Suprapubic skin (tissue), 4 donors: ENCODE measurements at regions not wholly inside any gene's neighbourhood (a gene's known extent, or its start where the extent isn't known, plus 50 kb on each side); places are given as distances from the start of the nearest gene placed in this dataset.
A peak's percentile ranks its signal among the peaks of the same experiment; 100 is the strongest.

Experiments used
- DNase-seq, 2 donors: peaks; one replicate each; pipeline ENCODE4 v3.0.0-alpha.2; 2019; ENCODE audit warnings: low spot score in 2 of 2
- H3K27ac ChIP-seq: fragments of 200-600 bp; sonication (generic); one replicate; pipeline ENCODE4 v1.5.1; 2019
- H3K27me3 ChIP-seq: fragments of 200-600 bp; sonication (generic); one replicate; pipeline ENCODE4 v1.5.1; 2019
- H3K36me3 ChIP-seq: fragments of 200-600 bp; sonication (generic); one replicate; pipeline ENCODE4 v1.5.1; 2019
- H3K4me1 ChIP-seq: fragments of 200-600 bp; sonication (generic); one replicate; pipeline ENCODE4 v1.5.1; 2019
- H3K4me3 ChIP-seq: fragments of 200-600 bp; sonication (generic); one replicate; pipeline ENCODE4 v1.5.1; 2019; ENCODE audit warnings: mild to moderate bottlenecking
- H3K9me3 ChIP-seq: fragments of 200-600 bp; sonication (generic); one replicate; pipeline ENCODE4 v1.5.1; 2019
- EP300 ChIP-seq: sonication (generic); formaldehyde crosslinking; IDR thresholded peaks from one replicate; pipeline ENCODE4 v1.6.1; 2017; ENCODE audit warnings: antibody characterized with exemption
- POLR2A ChIP-seq, 2 donors: fragments of 450-650 bp; IDR thresholded peaks; one replicate each; pipeline ENCODE4 v1.6.1; 2017; ENCODE audit warnings: antibody characterized with exemption in 2 of 2, mild to moderate bottlenecking in 2 of 2, moderate library complexity in 2 of 2
- POLR2AphosphoS5 ChIP-seq, 3 donors: sonication (generic); formaldehyde crosslinking; IDR thresholded peaks; one replicate each; pipeline ENCODE4 v1.6.1; 2017; ENCODE audit warnings: antibody characterized with exemption in 3 of 3
- WGBS: methylation state at CpG from one replicate; pipeline ENCODE4 v1.1.5; 2018; 5-methylcytosine and 5-hydroxymethylcytosine counted together
- TF ChIP-seq, protein P1 (sequence below), 2 donors: fragments of 200-600 bp in 1 of 2; fragments of 450-650 bp in 1 of 2; sonication (generic) in 1 of 2; IDR thresholded peaks; one replicate each; pipeline ENCODE4 v1.5.1; 2016 to 2019; ENCODE audit warnings: antibody characterized with exemption in 2 of 2, mild to moderate bottlenecking in 1 of 2, moderate library complexity in 1 of 2

DNA sequence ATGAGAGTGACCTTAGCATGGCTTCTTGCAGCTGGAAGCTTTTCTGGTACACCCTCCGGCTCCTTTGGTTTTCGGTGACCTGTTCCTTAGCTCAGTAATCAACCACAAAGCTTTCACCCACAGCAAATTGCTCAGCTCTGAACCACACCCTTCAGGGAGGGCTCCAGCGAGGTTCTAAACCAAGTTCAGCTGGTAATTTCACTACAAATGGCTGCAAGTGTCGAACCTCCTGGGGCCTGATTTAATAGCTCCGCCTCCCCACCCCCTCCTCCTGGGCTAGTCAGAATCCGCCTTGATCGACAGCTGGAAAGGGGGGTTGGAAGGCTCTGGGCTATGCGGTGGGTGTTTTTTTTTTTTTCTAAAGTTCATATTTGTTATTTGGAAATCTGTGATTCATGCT lies 150.9 kb upstream of the MCTP2 start:
- Histone ChIP-seq H3K4me1 (peaks cover 25% of the 10 kb centered on the region), H3K27ac (peak overlapping the region; percentile 55), H3K36me3 (no peaks in the 10 kb centered on the region), H3K9me3 (no peaks in the 10 kb centered on the region), H3K4me3 (peak overlapping the region; percentile 11), H3K27me3 (no peaks in the 10 kb centered on the region)
- no peak for TF ChIP-seq POLR2A (IDR thresholded peaks at IDR 0.05)
- no peak for TF ChIP-seq POLR2AphosphoS5 (IDR thresholded peaks at IDR 0.05)
- TF ChIP-seq, protein P1, sequence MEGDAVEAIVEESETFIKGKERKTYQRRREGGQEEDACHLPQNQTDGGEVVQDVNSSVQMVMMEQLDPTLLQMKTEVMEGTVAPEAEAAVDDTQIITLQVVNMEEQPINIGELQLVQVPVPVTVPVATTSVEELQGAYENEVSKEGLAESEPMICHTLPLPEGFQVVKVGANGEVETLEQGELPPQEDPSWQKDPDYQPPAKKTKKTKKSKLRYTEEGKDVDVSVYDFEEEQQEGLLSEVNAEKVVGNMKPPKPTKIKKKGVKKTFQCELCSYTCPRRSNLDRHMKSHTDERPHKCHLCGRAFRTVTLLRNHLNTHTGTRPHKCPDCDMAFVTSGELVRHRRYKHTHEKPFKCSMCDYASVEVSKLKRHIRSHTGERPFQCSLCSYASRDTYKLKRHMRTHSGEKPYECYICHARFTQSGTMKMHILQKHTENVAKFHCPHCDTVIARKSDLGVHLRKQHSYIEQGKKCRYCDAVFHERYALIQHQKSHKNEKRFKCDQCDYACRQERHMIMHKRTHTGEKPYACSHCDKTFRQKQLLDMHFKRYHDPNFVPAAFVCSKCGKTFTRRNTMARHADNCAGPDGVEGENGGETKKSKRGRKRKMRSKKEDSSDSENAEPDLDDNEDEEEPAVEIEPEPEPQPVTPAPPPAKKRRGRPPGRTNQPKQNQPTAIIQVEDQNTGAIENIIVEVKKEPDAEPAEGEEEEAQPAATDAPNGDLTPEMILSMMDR (IDR thresholded peaks at IDR 0.05) = no peak
- TF ChIP-seq EP300 = no peak
- WGBS = 27% methylated on average over 8 of the region's 8 CpGs
- DNase-seq = peak; percentile 77 to 79

DNA sequence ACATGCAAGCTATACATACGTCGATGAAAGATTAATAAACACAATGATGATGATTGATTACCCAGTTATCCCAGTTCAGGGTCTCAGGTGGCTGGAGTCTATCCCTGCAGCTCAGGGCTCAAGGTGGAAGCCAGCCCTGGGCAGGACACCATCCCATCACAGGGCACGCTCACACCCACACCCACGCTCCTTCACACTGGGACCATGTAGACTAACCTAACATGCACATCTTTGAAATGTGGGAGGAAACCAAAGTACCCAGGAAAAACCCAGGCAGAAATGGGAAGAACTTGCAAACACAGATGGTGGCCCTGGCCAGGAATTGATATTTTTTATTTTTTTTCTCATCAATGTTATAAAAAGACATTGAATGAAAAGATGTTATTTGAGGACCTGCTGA lies 151.4 kb upstream of the MCTP2 start:
- 87% methylated on average over 4 of the region's 4 CpGs for WGBS
- Histone ChIP-seq H3K4me1 (peaks cover 28% of the 10 kb centered on the region), H3K4me3 (peak overlapping the region; percentile 11), H3K27ac (peak overlapping the region; percentile 55), H3K36me3 (no peaks in the 10 kb centered on the region), H3K27me3 (no peaks in the 10 kb centered on the region), H3K9me3 (no peaks in the 10 kb centered on the region)
- DNase-seq = no peak
- TF ChIP-seq POLR2A (IDR thresholded peaks at IDR 0.05) = no peak
- TF ChIP-seq, protein P1 (IDR thresholded peaks at IDR 0.05) = no peak
- no peak for TF ChIP-seq EP300
- no peak for TF ChIP-seq POLR2AphosphoS5 (IDR thresholded peaks at IDR 0.05)

DNA sequence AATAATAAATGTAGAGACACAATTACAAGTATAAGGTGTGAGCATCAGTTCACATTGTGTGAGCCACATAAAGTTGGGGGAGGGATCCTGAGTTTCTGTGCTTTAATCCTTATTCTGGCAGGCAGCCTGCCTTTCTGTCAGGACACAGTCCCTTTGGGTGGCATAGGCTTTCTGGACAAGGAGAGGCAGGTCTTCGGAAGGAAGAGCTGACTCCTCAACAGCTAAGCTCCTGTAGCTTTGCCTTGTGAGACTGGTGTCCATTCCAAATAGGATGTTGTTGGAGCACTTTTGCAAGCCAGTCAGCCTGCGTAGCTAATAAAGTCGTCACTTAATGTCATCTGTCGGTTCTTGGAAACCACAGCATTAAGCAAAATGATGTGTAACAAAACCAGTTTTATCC lies 151.9 kb upstream of the MCTP2 start:
- TF ChIP-seq, protein P1 (IDR thresholded peaks at IDR 0.05) = no peak
- TF ChIP-seq EP300 (no peak), POLR2AphosphoS5 (IDR thresholded peaks at IDR 0.05) (no peak), POLR2A (IDR thresholded peaks at IDR 0.05) (no peak)
- H3K27ac ChIP-seq = no peak overlapping the region
- DNase-seq = no peak
- 70% methylated on average over 4 of the region's 4 CpGs for WGBS
- H3K4me1 ChIP-seq = peaks cover 28% of the 10 kb centered on the region
- H3K36me3 ChIP-seq = no peaks in the 10 kb centered on the region
- no peak overlapping the region for H3K4me3 ChIP-seq
- H3K27me3 ChIP-seq = no peaks in the 10 kb centered on the region
- no peaks in the 10 kb centered on the region for H3K9me3 ChIP-seq

DNA sequence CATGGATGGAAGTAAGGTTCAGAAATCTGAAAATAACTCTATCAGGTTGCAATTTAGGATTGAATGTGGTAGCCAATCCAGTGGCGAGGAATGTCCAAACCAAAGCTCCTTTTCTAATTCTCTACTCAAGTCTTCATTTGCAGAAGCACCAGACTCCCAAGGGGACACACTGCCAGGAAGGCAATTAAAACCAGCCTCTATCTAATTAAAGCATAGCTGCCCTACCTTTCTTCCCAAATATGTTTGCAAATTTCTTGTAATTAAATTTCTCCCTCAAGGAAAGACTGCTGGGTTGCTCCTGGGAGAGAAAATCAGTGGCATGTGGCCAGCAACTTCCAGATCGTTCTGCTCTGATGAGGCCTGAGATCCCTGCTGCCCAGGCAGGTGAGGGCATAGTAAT lies 153.4 kb upstream of the MCTP2 start:
- 74% methylated on average over 2 of the region's 2 CpGs for WGBS
- no peak for DNase-seq
- TF ChIP-seq EP300 = no peak
- Histone ChIP-seq H3K36me3 (no peaks in the 10 kb centered on the region), H3K9me3 (no peaks in the 10 kb centered on the region), H3K4me1 (peaks cover 28% of the 10 kb centered on the region), H3K27me3 (no peaks in the 10 kb centered on the region), H3K4me3 (no peak overlapping the region), H3K27ac (no peak overlapping the region)

DNA sequence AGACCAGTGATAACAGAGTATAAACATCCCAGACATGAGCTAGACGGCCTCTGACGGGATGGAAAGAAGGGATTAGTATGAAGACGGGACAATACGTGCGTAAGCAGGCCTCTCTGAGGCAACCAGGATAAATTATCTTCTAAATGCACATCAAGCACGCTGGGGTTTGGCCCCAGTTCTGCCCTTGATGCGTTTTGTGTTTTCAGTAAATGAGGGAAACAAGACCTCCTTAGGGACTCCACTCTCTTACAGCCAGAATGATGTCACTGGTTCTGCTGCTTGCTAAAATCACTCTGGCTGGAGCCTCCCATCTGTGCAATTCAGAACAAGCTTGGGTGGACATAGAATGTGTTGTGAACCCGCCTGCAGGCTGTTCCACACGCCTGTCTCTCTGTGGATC lies 156.0 kb upstream of the MCTP2 start:
- Histone ChIP-seq H3K36me3 (no peaks in the 10 kb centered on the region), H3K27ac (peak overlapping the region; percentile 2), H3K27me3 (no peaks in the 10 kb centered on the region), H3K4me1 (peaks cover 13% of the 10 kb centered on the region), H3K9me3 (no peaks in the 10 kb centered on the region), H3K4me3 (no peak overlapping the region)
- peak; percentile 87 to 90 for DNase-seq
- peak; percentile 67 for TF ChIP-seq EP300
- TF ChIP-seq, protein P1 (IDR thresholded peaks at IDR 0.05) = no peak
- 43% methylated on average over 9 of the region's 9 CpGs for WGBS
